BLaER1 treated with 17β-estradiol and CSF1 and Interleukin-3, amounts not matched to agents 10 nM and 100 nM (cell line): ENCODE measurements at regions not wholly inside any gene's neighbourhood (a gene's known extent, or its start where the extent isn't known, plus 50 kb on each side); places are given as distances from the start of the nearest gene placed in this dataset.

Experiments used
- H3K27ac ChIP-seq, 11 experiments: shearing (Covaris generic); formaldehyde crosslinking; 2 replicates each; pipeline ENCODE4 v1.8.1; 2022
- H3K27me3 ChIP-seq, 11 experiments: shearing (Covaris generic); formaldehyde crosslinking; 2 replicates each; pipeline ENCODE4 v1.8.1; 2022
- H3K36me3 ChIP-seq, 11 experiments: shearing (Covaris generic); formaldehyde crosslinking; 2 replicates each; pipeline ENCODE4 v1.8.1; 2022
- H3K4me1 ChIP-seq, 10 experiments: shearing (Covaris generic); formaldehyde crosslinking; 2 replicates each; pipeline ENCODE4 v1.8.1; 2022
- H3K4me2 ChIP-seq, 11 experiments: shearing (Covaris generic); formaldehyde crosslinking; 2 replicates each; pipeline ENCODE4 v1.8.1; 2022
- H3K4me3 ChIP-seq, 10 experiments: shearing (Covaris generic); formaldehyde crosslinking; 2 replicates each; pipeline ENCODE4 v1.8.1; 2022
- H3K9ac ChIP-seq, 11 experiments: shearing (Covaris generic); formaldehyde crosslinking; 2 replicates each; pipeline ENCODE4 v1.8.1; 2022
- H3K9me3 ChIP-seq, 11 experiments: shearing (Covaris generic); formaldehyde crosslinking; replicated peaks in 1 of 11; 2 replicates each; pipeline ENCODE4 v1.8.1; 2022
- H4K20me1 ChIP-seq, 11 experiments: shearing (Covaris generic); formaldehyde crosslinking; 2 replicates each; pipeline ENCODE4 v1.8.1; 2022
- Cebpa-rat ChIP-seq, 11 experiments: shearing (Covaris generic); IDR thresholded peaks; 2 replicates each; pipeline ENCODE4 v1.8.1; 2022

DNA sequence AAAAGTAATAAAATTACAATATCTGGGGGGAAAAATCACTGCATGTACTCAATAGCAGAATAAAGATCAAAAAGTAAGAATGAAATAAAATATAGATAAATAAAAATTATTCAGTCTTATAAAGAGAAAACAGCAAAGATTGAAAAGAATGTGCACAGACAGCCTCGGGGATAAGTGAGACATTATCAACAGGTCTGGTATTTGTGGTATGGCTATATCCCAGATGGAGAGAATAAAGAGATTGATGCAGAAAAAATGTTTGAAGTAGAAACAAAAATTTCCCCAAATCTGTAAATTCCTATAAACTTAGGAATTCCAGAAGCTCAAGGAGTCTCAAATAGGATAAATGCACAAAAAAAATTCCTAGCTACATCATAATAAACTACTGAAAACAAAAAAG lies 74.5 kb upstream of the LUZP2 start:
- Histone ChIP-seq H3K9me3 (no peaks in the 10 kb centered on the region), H3K27ac (no peak overlapping the region), H3K4me2 (no peak overlapping the region), H4K20me1 (no peaks in the 10 kb centered on the region), H3K4me3 (no peak overlapping the region), H3K36me3 (no peaks in the 10 kb centered on the region), H3K9ac (no peak overlapping the region), H3K4me1 (no peaks in the 10 kb centered on the region), H3K27me3 (no peaks in the 10 kb centered on the region)
- TF ChIP-seq Cebpa-rat (IDR thresholded peaks at IDR 0.05), result no peak

DNA sequence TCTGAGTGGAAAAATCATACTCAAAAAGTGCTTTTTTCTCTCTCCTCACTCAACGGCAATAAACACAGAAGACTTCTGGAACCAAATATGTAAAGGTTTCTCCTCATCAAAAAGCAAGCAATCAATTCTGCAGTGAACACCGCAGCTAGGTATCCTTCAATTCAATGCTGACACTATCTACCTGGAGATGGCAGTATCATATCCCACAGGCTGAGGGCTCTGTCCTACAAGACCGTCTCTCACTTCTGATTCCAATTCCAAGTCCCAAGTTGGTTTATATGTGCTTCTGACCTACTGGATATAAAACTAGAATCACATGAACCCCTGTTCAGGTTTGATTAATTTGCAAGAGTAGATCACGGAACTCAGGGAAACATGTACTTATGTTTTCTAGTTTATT lies 59.7 kb upstream of the LUZP2 start:
- no peak overlapping the region for H3K27ac ChIP-seq
- no peaks in the 10 kb centered on the region for H3K4me1 ChIP-seq
- no peak overlapping the region for H3K4me3 ChIP-seq
- H3K9ac ChIP-seq, result no peak overlapping the region
- no peak overlapping the region for H3K4me2 ChIP-seq
- no peaks in the 10 kb centered on the region for H3K9me3 ChIP-seq
- no peaks in the 10 kb centered on the region for H3K36me3 ChIP-seq
- no peak for TF ChIP-seq Cebpa-rat (IDR thresholded peaks at IDR 0.05)
- no peaks in the 10 kb centered on the region for H4K20me1 ChIP-seq
- no peaks in the 10 kb centered on the region for H3K27me3 ChIP-seq
